GM04504 (cell line): ENCODE measurements at regions not wholly inside any gene's neighbourhood (a gene's known extent, or its start where the extent isn't known, plus 50 kb on each side); places are given as distances from the start of the nearest gene placed in this dataset.

Experiments used
- DNase-seq: peaks from one replicate; pipeline ENCODE4 v3.0.0-alpha.2; 2012; ENCODE audit warnings: low read depth

DNA sequence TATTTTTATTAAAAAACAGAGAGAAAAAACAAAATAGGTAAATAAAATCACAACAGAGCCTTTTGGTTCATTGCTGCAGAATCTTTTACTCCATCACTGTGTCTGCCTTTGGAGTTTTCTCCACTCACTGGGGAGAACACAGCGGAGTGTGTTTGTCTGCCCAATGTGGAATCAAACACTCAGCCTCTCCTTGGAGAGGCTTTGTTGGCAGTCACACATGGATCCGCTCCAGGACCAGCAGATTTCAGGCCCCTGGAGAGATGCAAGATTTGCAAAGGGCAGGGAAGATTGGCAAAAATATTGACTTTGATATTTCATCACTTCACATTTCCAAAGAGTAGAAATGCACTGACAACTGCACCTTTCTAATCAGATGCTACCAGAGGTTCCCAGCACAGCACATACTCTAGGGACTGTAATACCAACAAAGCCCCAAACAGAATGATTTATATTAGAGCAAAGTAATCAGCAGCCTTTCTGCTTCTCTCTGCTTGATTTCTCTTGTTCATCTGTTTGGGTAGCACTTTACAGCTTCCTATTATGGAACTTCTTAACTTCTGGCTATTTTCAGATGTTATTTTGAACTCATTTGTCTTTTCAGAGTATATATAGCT is 1898.8 kb upstream of the PIK3C3 start:
- DNase-seq: no peak

DNA sequence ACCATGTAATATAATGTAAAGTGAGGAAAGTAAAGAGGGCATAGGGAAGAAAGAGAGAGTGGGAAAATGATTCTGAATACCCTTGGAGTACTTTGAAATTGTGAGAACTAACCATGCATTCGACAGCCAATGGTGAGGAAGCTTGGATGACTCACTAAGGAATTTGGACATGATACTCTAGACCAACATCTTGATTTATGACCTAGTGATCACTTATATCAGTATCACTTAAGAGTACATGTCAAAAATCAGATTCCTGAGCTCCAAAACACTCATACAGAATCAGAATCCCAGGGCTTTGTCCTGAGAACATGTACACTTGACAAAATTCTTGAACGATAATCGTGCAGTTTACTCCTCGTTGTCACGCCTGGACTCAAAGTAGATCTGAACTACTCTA is 1899.8 kb upstream of the PIK3C3 start:
- no peak for DNase-seq

DNA sequence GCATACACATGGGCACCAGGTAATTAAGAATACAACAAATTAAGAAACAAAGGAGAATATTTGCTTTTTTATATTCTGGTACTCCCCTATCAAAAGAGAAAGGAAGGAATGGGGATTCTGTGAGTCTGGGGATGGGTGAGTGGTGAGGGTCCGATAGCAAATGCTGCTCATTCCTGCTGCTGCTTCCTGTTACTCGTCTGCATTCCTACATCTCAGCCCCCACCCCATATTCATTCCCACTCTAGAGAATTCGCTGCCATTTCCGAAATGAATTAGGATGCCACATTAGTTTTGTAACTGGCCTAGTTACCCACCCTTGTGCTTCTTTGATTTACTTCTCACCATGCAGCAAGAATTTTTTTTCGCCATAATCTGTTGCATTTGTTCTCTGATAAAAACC is 1905.3 kb upstream of the PIK3C3 start:
- no peak for DNase-seq

DNA sequence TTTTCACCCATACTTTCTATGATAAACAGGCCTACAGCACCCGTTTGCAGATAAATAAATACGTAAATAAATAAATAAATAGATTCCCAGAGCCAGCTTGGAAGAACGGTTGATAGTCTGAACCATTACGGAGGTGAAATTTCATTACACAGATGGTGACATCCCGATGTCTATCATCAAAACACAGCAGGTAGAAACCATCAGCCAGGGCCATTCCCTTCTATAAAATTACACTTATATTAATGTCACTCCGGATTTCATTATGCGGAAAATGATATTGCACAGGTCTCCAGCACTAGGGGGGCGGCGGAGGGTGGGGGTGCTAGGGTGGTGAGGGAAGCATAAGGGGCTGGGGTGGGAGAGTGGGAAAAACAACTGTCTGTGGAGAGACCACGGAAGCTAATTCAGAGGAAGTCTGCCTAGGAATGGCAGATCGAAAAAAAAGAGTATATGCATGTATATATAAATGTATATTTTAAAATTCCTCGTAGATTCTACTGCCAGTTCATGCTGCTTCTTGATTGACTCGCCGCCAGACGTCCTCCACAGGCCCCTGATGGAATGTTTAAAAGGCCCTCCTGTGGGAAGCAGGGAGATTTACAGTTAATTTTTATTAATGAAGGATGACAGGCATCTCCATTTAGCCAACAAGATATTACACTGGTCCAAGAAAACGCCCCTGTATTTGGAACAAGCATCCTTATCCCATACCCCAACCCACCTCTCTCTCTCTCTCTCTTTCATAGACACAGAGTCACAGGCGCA is 1906.0 kb upstream of the PIK3C3 start:
- no peak for DNase-seq

DNA sequence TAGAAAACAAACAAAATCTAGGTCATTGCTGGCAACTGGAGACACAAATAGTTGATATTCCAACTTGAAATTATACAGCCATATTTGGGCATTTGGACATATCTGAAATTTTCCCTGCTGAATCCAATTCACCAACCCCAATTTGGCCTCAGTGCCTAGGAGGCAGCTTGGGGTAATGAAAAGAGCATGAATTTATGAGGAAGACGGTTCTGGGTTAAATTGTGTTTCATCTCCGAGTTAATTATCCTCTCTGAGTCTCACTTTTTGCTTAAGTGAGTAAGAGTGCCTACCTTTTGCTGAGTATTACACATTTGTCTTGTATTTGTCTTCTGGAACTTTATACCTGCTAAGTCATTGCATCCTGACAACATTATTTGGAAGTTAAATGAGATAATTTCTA is 1906.8 kb upstream of the PIK3C3 start:
- DNase-seq: no peak

DNA sequence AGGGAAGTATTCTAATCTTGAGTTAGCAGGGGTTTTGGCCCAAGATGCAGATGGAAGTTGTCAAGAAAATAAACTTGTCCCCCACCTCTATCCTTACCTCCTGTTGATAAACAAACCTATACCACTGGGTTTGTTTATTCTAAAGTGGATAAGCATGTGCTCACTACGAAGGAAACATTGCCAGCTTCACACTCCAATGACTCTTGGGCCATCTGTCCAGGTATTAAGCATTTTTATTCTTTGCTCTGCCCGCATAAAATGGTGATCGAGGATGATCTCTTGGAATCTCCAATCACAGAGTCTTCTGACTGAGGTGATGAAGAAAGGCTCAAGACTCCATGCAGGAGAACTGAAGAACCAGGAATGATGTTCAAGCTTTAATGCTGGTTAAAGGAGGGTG is 1908.4 kb upstream of the PIK3C3 start:
- DNase-seq: no peak

DNA sequence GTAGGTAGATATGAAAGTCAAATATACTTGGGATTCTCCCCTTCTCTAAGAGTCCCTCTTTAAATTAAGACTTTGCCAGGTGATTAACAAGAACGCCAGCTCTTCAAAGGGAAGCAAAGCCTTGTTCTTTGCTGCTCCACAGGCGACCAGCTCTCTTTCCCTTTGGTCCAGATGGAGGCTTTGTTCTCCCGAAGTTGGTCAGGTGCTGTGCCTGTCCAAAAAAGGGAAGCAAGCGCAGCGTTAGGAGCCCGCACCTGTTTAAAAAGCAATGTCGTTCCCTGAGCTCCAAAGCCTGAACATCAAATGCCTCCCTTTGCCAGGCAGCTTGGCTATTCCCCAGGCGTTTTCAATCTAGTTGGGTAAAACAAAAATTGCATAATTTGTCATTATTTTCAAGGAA is 1913.1 kb upstream of the PIK3C3 start:
- no peak for DNase-seq

DNA sequence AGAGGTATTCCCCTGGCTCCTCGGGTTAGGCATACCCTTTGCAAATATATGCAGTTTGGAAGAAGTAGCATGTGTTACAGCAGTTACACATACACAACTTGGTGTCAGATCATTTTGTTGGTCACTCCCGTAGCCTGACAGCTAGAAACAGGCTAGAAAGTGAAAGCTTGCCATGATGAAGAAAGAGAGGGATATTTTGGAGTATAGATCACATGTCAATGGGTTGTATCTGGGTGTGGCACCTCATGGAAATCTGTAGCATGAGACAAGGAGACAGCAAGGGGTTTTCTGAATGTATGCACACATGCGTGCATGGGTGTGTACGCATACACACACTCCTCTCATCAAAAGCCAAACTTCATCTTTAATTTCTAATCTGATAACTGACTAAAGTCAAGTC is 1914.5 kb upstream of the PIK3C3 start:
- DNase-seq: no peak

DNA sequence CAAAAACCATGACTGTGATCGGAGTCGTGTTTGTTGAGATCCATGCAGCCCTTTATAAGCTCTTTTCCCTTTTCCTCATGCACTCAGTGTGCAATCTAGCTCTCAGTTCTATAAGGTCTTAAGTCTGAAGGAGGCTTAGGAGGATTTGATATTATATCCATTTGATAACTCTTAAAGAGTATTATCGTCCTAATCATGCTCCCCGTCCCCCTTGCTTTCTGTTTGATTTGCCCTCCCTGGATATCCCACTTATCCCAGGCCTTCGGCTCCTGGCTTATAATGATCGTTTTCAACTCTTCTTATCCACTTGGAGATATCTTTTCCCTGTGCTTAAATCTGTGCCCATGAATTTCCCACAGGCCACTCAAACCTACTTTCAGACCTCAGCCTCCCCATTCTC is 1917.7 kb upstream of the PIK3C3 start:
- no peak for DNase-seq

DNA sequence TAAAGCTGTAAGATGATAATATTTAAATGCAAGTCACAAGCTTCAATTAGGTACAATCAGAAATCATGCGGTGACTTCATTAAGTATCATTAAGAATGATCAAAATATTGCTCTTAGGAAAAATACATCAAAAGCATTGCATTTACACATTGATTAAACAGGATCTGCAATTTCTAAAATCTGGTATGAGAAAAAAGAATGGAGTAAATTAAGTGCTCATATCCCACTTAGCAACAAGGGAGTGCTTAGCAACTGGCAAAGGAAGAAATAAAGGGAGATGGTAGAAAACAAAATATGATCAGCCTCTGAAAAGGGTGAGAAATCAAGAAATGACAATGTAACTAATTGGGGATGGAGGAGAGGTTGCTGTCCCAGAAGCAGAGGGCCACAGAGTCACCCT is 1918.2 kb upstream of the PIK3C3 start:
- no peak for DNase-seq

DNA sequence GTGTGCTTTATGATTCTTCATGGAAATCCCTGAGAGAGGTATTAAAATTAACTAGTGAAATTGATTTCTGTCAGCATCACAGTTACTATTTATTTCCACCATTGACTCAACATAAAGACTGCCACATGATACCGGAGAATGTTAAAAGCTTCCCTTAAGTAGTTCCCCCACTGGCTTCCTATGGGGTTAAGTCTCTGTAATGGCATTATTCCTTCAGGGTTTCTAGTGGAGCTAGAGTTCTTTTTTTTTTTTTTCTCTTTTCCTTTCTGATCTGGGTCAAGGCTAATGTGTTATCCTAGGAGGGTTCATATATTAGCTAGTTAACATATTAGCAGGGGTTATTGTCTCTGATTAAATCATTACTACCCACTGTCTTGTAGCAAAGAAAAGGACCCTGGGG is 1919.1 kb upstream of the PIK3C3 start:
- DNase-seq: no peak

DNA sequence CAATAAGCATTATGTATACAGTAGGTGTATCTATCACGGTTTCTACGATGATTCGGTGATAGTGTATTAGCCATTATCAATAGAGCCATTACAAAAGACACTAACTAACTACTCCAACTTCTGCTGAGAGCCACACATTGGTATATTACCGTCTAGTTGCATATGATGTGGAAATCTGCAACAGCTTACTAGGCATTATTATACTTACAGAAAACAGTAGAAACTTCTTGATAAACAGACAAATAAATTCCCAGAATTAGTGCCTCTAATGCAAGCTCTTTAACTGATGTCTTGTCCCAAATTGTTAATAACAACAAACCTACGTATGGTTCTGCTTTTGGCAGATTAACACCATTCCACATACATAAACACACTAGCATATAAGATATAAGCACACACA is 1923.0 kb upstream of the PIK3C3 start:
- DNase-seq: no peak

DNA sequence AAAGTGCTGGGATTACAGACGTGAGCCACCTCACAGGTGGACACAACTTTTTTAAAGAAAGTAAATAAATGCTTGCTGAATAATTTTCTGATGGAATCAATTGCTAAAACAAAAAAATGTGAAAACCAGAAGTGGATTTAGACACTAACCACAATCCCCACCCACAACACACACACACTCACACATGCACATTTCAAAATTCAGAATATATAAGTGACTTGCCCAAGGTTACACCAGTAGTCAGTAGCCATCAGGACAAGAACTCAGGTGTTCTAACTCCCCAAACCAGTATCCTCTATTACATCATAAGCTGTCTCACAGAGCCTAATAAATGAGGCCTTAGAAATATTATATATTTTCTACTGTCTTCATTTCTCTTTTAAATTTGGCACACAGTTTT is 1923.6 kb upstream of the PIK3C3 start:
- no peak for DNase-seq

DNA sequence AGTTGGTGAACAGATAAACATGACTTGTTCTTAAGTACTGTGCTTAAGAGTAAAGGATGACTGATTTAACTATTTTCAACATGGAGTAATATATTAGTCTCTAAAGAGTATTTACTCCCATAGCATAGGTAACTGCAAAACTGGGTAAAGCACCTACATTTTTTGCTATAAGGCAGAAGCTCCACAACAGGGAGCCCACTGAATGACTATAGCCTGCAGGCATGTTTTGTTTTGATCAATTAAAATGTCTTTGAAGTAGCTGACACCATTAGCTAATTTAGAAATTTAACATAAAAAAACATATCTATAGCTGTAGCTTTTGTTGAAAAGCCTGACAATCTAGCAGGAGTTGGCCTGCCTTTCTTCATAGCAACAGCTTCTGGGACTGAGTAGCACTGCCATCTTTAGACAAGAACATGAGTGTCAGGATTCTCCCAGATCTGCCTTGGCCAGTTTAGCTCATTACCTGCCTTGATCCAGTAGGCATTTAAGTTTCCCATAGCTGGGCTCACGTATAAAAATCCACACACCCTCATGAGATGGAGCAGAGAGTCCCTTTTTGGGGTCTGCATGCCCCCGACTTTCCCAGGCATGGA is 1935.1 kb upstream of the PIK3C3 start:
- no peak for DNase-seq

DNA sequence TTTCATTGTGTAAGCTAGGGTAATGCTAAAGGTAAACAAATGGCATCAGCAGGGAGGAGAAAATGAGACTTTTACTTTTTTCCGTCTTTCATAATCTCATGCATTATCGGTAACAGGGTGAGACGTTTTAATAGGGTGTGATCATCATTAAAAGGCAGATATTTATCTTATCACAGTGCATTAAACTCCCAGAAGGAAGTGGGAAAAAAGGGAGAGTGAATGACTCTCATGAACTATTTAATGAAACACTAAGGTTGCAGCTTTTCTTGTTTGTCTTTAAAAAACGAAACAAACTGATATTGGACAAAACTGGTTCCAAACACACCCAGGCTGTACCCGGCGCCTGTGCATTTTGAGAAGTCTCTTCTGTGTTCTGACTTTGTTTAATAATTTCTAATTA is 1936.8 kb upstream of the PIK3C3 start:
- DNase-seq: no peak

DNA sequence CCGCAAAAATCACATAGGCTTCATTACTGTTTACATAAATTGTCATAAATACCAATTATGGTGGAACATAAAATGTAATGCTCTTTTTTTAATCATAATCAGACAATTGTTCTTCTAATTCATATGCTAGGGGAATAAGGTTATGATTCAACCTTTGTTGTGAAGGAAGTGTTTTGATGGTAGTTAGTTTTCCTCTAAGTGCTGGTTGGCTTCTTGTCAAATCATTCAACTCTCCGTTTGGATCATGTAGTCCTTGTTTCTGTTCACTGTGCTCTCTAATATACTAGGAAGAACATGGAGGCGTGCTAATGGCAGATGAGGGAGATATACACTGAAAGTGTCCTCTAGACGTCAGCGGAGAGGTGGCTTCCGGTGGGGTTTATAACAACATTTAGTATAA is 1938.0 kb upstream of the PIK3C3 start:
- no peak for DNase-seq

DNA sequence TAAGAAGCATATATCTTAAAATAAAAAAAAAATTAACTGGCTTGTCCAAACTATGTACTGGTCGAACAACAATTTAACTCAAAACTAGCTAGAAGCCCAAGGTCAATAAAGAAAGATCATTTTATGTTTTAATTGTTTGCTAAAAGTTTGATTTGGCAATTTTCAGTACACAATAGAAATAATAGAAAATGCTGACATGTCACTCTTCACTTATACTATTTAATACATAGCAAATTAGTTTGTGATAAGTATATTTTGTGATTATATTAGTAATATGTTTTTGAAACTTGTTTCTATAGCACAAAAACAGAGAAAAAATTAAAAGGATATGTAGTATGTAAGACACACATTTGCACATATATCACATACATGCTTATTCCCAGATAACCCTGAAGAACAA is 1938.6 kb upstream of the PIK3C3 start:
- no peak for DNase-seq

DNA sequence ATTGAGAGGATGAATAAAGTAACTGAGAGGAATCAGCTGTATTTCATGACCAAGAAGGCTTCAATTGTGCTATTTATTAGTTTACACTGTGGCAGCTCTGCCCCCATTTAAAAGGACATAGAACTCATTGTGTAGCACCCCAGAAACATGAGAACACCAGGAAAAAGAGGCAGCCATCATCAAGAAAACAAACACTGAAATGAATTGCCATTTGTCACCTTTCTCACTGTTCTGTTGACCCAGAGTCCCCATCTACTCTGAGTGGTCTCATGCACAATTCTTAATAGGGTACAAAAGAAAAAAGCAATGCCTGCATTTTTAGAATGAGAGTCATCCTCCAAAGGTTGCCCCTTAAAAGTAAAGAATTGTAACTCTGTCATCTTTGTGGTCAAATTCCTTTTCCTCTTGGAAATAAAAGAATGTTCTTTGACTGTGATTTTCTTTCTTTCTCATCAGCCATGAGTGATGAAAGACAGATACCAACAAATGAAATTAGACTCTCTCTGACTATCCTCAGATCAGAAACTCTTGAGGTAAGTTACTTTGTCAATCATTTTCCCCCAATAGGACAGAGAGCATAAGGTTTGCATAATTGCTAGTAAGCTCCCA is 1941.9 kb upstream of the PIK3C3 start:
- no peak for DNase-seq

DNA sequence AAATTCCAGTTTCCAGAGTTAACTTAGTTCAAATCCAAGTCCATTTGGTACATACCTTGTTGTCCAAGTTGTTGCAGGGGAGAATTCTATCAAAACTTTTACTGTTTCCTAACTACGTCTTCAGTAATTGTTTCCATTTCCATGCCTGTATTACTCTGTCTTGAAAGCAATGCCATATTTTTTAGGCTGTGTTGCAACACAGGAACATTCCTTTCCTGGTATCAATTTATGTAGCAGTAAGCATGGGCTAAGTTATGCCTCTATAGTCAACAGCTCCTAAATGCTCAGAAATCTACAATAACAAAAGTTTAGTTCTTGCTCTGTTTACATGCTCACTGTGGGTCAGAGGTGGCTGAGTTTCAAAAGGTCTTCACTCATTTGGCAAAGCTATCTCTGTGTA is 1943.8 kb upstream of the PIK3C3 start:
- DNase-seq: no peak

DNA sequence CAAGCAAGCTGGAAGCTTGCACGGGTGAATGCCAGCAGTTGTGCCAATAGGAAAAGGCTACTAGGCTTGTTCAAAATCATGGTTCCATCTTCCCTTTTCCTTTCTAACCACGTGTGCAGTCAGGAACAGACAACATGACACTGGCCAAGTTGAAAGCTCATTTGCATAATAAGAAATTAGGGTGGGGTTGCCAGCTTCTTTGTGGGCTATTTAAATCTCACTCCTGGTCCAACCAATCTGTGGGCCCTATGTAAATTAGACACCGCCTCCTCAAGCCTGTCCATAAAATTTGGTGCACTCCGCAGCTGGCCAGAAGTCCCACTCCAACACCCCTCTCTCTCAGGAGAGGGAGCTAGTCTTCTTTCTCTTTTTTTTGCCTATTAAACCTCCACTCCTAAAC is 1948.4 kb upstream of the PIK3C3 start:
- DNase-seq: no peak

DNA sequence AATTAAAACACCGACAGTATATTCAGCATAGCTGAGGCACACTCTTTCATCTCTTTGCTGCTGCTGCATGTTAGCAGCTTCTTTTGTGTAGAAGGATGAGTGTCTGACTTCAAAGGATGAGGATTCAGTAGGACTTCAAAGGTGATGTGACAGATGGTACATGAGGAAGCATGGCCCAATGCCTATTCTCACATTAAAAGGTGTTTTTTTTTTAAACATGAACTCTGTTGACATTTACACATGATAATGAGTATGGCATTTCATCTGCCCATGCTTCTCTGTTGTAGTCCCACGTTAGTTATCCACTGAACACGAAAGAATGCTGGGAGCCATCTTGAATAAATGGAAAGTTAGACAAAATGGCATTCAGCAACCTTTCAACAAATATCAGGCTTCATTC is 1950.8 kb upstream of the PIK3C3 start:
- no peak for DNase-seq

DNA sequence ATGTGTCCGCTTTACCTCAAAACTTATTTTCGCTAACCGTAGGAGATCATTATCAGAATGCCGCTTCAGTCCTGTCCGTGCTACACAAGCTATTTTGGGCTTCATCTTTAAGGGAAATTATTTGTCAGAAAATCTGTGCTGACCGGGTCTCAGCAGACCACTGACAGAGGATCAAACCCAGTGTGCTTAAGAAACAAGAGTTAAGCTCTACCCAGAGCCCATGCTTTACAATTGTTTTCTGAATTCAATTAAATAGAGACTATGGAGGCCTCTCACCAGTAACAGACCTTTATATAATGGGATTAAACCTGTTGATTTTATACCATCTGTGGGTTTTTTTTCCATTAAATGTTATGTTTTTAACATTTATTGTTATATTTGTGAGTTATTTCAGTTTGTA is 1956.7 kb upstream of the PIK3C3 start:
- no peak for DNase-seq

DNA sequence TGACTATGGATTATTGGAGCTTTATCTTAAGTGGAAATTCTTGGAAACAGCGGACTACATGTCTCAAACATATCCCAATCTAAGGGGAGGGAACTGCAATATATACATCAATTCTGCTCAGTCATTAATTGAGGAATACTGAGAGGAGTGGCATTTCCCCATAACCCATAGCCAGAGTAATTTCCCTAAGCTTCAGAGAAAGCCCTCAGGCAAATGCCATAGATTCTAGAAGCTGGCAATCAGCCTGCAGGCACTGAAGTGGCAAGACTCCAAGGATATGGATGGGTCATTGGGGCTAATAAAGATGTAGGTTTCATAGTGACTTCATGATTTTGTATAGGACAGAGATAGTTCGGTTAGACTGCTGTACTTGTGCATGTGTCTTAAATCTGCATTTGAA is 1960.5 kb upstream of the PIK3C3 start:
- no peak for DNase-seq
